ENCODE measurements at regions not wholly inside any gene's neighbourhood (a gene's known extent, or its start where the extent isn't known, plus 50 kb on each side); places are given as distances from the start of the nearest gene placed in this dataset.

- DNase-seq (ENCODE audit: low spot score), result no peak
Observed at GRCh38 chr7:119436882-119437281, 836.1 kb upstream of the KCND2 start.

- DNase-seq (ENCODE audit: low spot score), result no peak
Observed at GRCh38 chr7:119438315-119438714, 834.7 kb upstream of the KCND2 start.

- DNase-seq (ENCODE audit: low spot score), result no peak
Observed at GRCh38 chr7:119439192-119439591, 833.8 kb upstream of the KCND2 start.

DNA sequence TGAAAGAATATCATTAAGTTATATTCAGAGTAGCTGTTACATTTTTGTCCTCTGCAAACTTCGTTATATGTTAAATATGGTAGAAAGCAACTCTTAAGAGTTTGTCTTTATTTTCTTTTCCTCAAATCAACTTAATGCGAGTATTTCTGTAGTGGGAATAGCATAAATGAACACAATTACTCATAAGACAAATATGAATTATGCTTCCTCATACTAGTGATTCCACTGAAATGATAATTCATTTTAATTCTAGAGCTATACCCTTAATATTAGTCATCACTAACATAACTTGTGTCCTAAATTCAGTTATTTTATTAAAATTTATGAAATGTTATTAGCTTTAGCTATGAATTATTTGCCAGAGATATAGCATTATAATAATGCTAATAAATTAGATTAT is 820.6 kb upstream of the KCND2 start:
- no peak for DNase-seq (ENCODE audit: low spot score)

GRCh38 chr7:119465798-119466305 is 807.1 kb upstream of the KCND2 start:
- no peak for DNase-seq (ENCODE audit: low spot score)

- no peak for DNase-seq (ENCODE audit: low spot score)
Observed at GRCh38 chr7:119472408-119473038, 800.5 kb upstream of the KCND2 start.

DNA sequence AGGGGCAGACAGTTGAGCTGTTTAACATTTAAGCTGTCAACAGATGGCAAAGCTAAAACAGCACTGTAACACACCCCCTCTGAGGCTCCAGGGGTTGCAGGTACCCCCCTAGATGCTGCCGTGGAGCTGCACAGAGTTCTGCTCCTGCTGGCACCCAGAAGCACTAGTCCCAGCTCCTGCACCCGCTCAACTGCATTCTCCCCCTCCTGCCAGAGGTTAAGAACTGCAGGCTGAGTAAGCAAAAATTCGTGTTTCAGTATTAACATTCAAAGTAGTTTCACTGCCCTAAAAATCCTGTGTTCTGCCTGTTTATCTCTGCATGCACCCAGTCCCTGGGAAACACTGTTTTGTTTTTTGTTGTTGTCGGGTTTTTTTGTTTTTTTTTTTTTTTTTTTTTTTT is 790.8 kb upstream of the KCND2 start:
- peak; percentile 29 for DNase-seq (ENCODE audit: low spot score)

DNA sequence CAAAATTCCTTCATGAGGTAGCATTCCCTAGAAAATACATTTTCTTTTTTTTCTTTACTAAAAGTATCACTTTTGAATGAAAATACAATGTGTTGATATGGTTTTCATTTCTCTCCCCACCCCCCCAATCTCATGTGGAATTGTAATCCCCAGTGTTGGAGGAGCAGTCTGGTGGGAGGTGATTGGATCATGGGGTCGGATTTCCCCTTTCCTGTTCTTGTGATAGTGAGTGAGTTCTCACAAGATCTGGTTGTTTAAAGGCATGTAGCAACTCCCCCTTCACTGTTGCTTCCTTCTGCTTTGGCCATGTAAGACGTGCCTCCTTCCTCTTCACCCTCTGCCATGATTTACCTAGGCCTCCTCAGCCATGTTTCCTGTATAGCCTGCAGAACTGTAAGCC is 790.3 kb upstream of the KCND2 start:
- DNase-seq (ENCODE audit: low spot score), result no peak

DNA sequence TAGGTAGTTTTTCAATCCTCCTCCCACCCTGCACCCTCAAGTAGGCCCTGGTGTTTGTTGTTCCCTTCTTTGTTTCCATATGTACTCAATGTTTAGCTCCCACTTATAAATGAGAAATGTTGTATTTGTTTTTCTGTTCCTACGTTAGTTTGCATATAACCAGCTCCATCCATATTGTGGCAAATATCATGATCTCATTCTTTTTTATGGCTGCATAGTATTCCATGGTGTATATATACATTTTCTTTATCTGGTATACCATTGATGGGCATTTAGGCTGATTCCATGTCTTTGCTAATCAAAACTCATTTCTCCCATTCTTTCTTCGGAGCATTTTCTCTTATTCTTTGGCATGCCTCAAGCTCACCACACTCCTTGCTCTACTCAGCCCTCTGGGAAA is 789.6 kb upstream of the KCND2 start:
- no peak for DNase-seq (ENCODE audit: low spot score)

DNA sequence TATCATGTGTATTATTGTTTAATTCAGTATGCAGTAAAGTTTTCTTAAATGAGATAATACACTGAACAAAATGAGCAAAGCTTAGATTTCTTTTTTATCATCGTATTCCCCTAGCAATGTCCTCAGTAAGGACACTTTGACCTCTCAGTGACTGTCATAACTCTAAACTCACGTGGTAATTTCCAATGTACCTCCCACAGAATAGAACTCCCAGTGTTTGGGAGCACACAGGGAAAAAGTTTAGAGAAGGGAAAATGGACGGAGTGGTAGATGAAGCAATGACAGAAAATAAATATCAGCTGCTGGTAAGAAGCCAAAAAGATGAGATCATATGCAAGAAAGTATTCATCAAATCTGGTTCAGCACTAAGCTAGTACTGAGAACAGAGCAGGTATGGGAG is 758.6 kb upstream of the KCND2 start:
- DNase-seq (ENCODE audit: low spot score), result no peak

- no peak for DNase-seq (ENCODE audit: low spot score)
Observed at GRCh38 chr7:119515214-119515613, 757.8 kb upstream of the KCND2 start.

- no peak for DNase-seq (ENCODE audit: low spot score)
Observed at GRCh38 chr7:119515962-119516361, 757.0 kb upstream of the KCND2 start.

- no peak for DNase-seq (ENCODE audit: low spot score)
Observed at GRCh38 chr7:119522263-119522662, 750.7 kb upstream of the KCND2 start.

DNA sequence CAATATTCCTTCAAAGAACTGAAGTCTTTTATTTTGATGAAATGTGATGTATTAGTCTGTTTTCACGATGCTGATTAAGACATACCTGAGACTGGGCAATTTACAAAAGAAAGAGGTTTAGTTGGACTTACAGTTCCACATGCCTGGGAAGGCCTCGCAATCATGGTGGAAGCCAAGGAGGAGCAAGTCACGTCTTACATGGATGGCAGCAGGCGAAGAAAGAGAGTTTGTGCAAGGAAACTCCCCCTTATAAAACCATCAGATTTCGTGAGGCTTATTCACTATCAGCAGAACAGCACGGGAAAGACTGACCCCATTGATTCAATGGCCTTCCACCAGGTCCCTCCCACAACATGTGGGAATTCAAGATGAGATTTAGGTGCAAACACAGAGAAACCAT is 750.3 kb upstream of the KCND2 start:
- no peak for DNase-seq (ENCODE audit: low spot score)

DNA sequence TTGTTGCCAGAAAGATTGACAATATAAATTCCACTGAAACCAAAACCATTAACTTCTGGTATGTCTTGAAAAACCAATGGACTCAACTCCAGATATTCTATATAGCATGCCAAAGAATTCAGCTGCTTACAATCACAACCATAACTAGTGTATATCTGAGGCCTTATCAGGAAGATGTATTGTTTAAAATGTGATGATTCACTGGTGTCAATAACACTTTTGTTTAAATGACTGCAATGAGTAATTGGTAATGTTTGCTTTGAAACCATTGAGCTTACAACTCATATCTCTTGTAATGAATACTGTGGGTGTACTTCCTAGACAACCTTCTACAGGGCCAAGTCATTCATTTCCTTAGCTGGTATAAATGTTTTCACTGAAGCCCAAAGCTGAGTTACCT is 727.9 kb upstream of the KCND2 start:
- DNase-seq (ENCODE audit: low spot score), result peak; percentile 73

DNA sequence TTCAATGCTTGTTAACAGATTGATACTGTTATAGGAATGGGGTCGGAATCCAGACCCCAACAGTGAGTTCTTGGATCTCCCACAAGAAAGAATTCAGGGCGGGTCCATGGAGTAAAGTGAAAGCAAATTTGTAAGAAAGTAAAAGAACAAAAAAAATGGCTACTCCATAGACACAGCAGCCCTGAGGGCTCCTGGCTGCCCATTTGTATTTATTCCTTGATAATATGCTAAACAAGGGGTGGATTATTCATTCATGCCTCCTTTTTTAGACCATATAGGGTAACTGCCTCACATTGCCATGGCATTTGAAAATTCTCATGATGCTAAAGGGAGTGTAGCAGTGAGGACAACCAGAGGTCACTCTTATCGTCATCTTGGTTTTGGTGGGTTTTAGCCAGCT is 717.2 kb upstream of the KCND2 start:
- DNase-seq (ENCODE audit: low spot score), result no peak

DNA sequence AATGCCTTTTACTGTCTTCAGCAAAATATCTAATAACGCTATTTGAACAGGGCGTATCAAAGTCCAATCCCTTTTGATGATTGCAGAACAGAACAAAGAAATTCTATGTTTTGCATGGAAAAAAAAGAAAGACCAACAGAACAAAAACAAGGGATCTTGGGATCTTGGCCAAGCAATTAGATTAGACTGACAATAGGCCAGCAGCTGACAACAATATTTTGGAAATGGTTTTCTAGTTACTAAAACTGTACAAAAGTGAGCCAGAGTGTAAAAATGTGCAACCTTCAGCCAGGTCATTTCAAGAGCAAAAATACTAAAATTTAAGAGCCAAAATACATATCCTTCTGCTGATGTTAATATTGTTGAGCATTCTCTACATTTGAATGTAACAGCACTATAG is 716.5 kb upstream of the KCND2 start:
- no peak for DNase-seq (ENCODE audit: low spot score)

DNA sequence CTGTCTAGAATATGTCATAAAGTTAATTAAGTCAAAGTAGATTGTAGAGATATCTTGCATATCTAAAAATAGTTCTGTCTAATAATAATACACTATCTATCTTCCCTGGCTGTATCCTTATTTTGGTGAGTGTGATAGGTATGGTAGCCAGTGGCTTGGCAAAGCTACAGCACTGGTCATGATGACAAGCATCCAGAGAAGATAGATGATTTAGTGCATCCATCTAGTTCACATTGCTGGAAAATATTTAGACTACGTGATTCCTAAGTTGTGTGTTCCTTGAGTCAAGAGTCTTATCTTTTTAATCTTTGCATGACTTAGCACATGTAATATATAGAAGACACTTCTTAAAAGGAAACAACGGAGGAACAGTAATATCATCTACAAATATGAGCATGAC is 711.2 kb upstream of the KCND2 start:
- DNase-seq (ENCODE audit: low spot score), result no peak

DNA sequence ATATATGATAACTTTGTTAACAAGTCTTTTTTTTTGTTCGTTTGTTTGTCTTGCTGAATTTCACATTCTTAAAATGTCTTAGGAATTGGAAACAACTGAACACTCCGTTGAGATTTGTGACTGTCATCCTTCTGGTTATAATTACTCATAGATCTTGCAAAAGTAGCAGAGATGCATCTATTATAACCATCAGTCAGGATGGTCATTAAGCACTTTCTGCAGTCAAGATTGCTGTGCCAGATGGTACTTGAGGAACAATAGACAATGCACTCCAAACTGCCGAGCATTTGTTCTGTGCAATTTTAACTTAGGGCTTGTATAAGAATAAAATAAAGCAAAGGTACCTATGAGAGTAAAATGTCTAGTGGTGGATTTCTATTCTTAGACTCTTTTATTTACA is 710.1 kb upstream of the KCND2 start:
- no peak for DNase-seq (ENCODE audit: low spot score)

DNA sequence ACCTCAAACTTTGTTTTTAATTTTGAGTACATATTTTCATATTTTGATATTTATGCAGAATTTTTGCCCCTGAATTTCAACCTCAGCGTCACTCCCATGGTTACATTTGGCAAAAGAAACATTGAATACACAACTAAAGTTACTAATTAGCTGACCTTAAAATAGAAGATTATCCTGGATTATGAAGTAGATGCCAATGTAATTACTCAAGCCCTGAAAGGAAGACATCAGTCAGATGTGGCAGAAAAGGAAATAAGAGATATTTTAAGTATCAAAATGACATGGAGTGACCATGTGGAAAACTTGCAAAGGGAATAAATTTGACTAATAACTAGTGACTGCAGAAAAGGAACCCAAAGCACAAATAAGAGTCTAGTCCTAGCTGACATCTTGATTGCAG is 701.3 kb upstream of the KCND2 start:
- DNase-seq (ENCODE audit: low spot score), result no peak

GRCh38 chr7:119572132-119572531 is 700.8 kb upstream of the KCND2 start:
- no peak for DNase-seq (ENCODE audit: low spot score)

DNA sequence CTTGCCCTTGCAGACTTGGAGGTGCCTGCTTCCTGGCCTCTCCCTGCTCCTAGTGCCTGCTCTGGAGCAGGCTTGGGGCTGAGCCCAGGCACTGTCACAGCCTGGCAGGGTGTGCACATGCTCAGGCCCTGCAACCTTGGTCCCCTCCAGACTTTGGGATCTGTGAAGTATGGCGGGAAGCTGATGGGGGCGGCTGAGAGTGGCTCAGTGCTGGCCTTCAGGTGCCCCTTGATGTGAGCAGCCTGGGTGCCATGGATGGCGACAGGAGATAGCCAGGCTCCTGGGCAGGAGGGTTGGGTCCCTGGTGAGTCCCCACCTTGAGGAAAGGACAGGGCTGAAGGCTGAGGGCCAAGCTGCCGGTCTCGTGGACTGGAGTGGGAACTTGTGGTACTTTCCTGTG is 700.4 kb upstream of the KCND2 start:
- DNase-seq (ENCODE audit: low spot score), result no peak

DNA sequence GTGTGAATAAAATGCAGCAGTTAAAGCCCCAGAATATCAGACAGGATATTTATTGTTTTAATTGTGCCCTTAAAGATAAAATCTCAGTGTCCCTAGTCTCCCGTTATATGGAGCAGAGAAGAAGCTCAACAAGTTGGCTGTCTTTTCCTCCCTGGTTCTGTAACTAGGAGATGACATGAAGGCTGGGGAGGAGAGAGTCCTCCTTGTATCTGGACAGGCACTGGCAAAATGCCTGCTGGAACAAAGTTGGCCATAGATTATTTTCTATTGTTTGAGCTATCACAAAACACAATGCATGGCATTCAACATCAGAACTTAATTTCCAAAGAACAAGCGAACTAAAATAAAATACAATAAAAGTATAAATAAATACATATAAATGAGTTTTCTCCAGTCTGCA is 694.9 kb upstream of the KCND2 start:
- DNase-seq (ENCODE audit: low spot score), result no peak

DNA sequence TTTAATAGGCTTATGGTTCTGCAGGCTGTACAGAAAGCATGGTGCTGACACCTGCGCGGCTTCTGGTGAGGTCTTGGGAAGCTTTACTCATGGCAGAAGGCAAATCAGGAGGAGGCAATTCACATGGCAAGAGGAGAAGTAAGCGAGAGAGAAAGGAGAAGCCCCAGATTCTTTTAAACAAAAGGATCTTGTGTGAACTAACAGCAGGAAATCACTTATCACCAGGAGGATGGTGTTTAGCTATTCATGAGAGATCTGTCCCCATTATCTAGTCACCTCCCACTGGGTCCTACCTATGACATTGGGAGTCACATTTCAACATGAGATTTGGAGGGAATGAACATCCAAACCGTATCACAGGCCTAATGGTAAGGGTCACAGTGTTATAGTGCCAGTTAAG is 678.0 kb upstream of the KCND2 start:
- no peak for DNase-seq (ENCODE audit: low spot score)

GRCh38 chr7:119596651-119597050 is 676.3 kb upstream of the KCND2 start:
- DNase-seq (ENCODE audit: low spot score), result no peak
